Mammary epithelial cell (primary cell): ENCODE measurements at regions not wholly inside any gene's neighbourhood (a gene's known extent, or its start where the extent isn't known, plus 50 kb on each side); places are given as distances from the start of the nearest gene placed in this dataset.

Experiments
- CTCF ChIP-seq, 2 donors: IDR thresholded peaks in 1 of 2; conservative IDR thresholded peaks in 1 of 2; 2 replicates each; pipeline ENCODE4 v1.5.1; 2011 to 2012; ENCODE audit warnings: inconsistent platforms in 2 of 2, low read length in 2 of 2, mild to moderate bottlenecking in 2 of 2, control low read depth in 1 of 2, low read depth in 1 of 2; ENCODE audit not compliant: insufficient read depth in 1 of 2; ENCODE audit errors: extremely low read depth in 1 of 2
- EZH2 ChIP-seq: IDR thresholded peaks from 2 replicates; pipeline ENCODE4 v1.6.1; 2012; ENCODE audit warnings: low read length, inconsistent platforms, borderline replicate concordance

GRCh38 chr3:117744935-117745334 lies 1035.4 kb downstream of the TUSC7 start:
- TF ChIP-seq CTCF (conservative IDR thresholded peaks at IDR 0.05 in 1 of 2, IDR thresholded peaks at IDR 0.05 in 1 of 2; ENCODE audit: extremely low read depth in 1 of 2, insufficient read depth in 1 of 2, low read depth in 1 of 2, low read length in 2 of 2) (no peak), EZH2 (no peak)
